Activated T-cell treated with anti-CD3 and anti-CD28 coated beads, Interleukin-2, amount 50 U/mL, for 4 hours (primary cell): ENCODE measurements at regions not wholly inside any gene's neighbourhood (a gene's known extent, or its start where the extent isn't known, plus 50 kb on each side); places are given as distances from the start of the nearest gene placed in this dataset.

Source experiments
- ATAC-seq, 2 donors: fragments of 200-7000 bp; cut with Tn5 transposase; one replicate each; pipeline ENCODE4 v1.10.0; 2021
- DNase-seq: peaks from one replicate; pipeline ENCODE4 v3.0.0-alpha.2; 2020
- H3K27me3 Mint-ChIP-seq: one replicate; pipeline ENCODE4 v1.8.0; 2021; ENCODE audit warnings: low read depth, mixed read lengths
- H3K36me3 Mint-ChIP-seq: one replicate; pipeline ENCODE4 v1.8.0; 2022; ENCODE audit warnings: mixed read lengths; ENCODE audit not compliant: insufficient read depth
- H3K4me1 Mint-ChIP-seq: one replicate; pipeline ENCODE4 v1.8.0; 2021; ENCODE audit warnings: low read depth, mixed read lengths
- H3K4me3 Mint-ChIP-seq: one replicate; pipeline ENCODE4 v1.8.0; 2021; ENCODE audit warnings: mild to moderate bottlenecking, moderate library complexity, mixed read lengths
- H3K9me3 Mint-ChIP-seq: one replicate; pipeline ENCODE4 v1.8.0; 2021; ENCODE audit warnings: mixed read lengths

- ATAC-seq (no peak), DNase-seq (no peak)
- Mint-ChIP-seq H3K9me3 (no peaks in the 10 kb centered on the region), H3K4me1 (no peaks in the 10 kb centered on the region), H3K4me3 (no peak overlapping the region), H3K36me3 (no peaks in the 10 kb centered on the region), H3K27me3 (no peaks in the 10 kb centered on the region)
Observed at GRCh38 chr21:16072221-16072620, 342.4 kb downstream of the USP25 start.

- no peak for ATAC-seq
- no peak overlapping the region for H3K4me3 Mint-ChIP-seq
- H3K27me3 Mint-ChIP-seq = no peaks in the 10 kb centered on the region
- H3K36me3 Mint-ChIP-seq = no peaks in the 10 kb centered on the region
- no peak for DNase-seq
- no peaks in the 10 kb centered on the region for H3K4me1 Mint-ChIP-seq
- no peaks in the 10 kb centered on the region for H3K9me3 Mint-ChIP-seq
Observed at GRCh38 chr21:16072737-16073136, 343.0 kb downstream of the USP25 start.

GRCh38 chr21:16073586-16073985, 343.8 kb downstream of the USP25 start:
- H3K4me3 Mint-ChIP-seq = no peak overlapping the region
- DNase-seq (no peak), ATAC-seq (no peak)
- H3K36me3 Mint-ChIP-seq = no peaks in the 10 kb centered on the region
- no peaks in the 10 kb centered on the region for H3K4me1 Mint-ChIP-seq
- no peaks in the 10 kb centered on the region for H3K27me3 Mint-ChIP-seq
- no peaks in the 10 kb centered on the region for H3K9me3 Mint-ChIP-seq

- Mint-ChIP-seq H3K27me3 (no peaks in the 10 kb centered on the region), H3K4me1 (no peaks in the 10 kb centered on the region), H3K4me3 (no peak overlapping the region), H3K9me3 (no peaks in the 10 kb centered on the region), H3K36me3 (no peaks in the 10 kb centered on the region)
- ATAC-seq (no peak), DNase-seq (no peak)
Observed at GRCh38 chr21:16074950-16075489, 345.2 kb downstream of the USP25 start.

GRCh38 chr21:16075649-16076282, 346.0 kb downstream of the USP25 start:
- H3K4me3 Mint-ChIP-seq = no peak overlapping the region
- no peaks in the 10 kb centered on the region for H3K9me3 Mint-ChIP-seq
- H3K27me3 Mint-ChIP-seq = no peaks in the 10 kb centered on the region
- no peaks in the 10 kb centered on the region for H3K4me1 Mint-ChIP-seq
- no peak for ATAC-seq
- H3K36me3 Mint-ChIP-seq = no peaks in the 10 kb centered on the region
- no peak for DNase-seq

DNA sequence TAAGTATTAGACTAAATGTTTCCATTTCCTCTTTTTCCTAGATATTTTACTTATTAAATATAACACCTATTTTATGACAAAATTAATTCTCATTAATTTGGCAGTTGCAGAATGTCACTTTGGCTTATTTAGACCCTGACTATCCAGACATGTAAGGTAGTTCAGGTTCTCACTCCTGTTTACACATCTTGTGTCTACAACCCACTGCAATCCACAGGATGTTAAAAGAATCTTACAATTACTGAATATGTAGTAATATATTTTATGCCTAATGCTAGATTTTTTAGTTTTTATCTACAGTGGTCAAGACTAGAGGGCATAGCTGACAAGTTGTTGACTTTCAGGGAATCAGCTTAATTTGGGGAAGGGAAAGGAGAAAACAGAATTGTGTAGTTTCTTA, 346.7 kb downstream of the USP25 start:
- DNase-seq (no peak), ATAC-seq (no peak)
- no peaks in the 10 kb centered on the region for H3K4me1 Mint-ChIP-seq
- H3K9me3 Mint-ChIP-seq = no peaks in the 10 kb centered on the region
- H3K27me3 Mint-ChIP-seq = no peaks in the 10 kb centered on the region
- H3K36me3 Mint-ChIP-seq = no peaks in the 10 kb centered on the region
- H3K4me3 Mint-ChIP-seq = no peak overlapping the region

DNA sequence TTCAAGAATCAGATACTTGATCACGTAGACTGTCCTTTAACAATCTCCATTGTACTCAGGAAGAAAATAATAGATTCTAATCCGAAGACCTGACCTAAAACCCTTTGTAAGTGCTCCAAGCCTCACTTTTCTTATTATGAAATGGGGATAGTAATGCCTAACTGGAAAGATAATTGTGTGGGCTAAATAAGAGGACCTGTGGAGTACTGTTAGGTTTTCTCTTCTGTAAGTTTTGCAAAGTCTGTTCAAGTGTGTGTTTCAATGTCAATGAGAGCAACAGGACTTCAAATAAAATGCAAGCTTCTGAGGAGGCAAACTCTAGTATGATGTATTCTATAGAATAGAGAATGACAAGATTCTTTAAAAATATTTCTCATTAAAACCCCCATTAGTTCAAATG, 348.6 kb downstream of the USP25 start:
- Mint-ChIP-seq H3K4me1 (no peaks in the 10 kb centered on the region), H3K4me3 (no peak overlapping the region), H3K27me3 (no peaks in the 10 kb centered on the region), H3K36me3 (no peaks in the 10 kb centered on the region), H3K9me3 (no peaks in the 10 kb centered on the region)
- no peak for ATAC-seq
- DNase-seq = no peak

DNA sequence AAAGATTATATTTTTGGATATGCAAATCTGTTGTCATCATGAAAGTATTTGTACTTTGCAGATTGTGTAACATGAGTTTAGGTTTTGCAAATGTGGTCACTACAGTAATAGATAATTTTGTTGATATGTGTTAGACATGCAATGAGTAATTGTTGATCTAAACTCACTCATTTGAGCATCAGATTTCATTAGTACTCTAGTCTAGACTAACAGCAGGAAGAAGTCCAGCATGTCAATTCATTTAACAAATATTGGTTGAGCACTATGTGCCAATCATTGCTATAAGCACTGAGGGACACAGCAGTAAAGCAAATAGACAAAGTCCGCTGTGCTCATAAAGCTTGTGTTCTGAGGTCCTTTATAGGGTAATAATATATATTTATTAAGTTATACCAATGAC, 350.0 kb downstream of the USP25 start:
- H3K4me1 Mint-ChIP-seq = no peaks in the 10 kb centered on the region

GRCh38 chr21:16081304-16081703, 351.5 kb downstream of the USP25 start:
- Mint-ChIP-seq H3K36me3 (no peaks in the 10 kb centered on the region), H3K4me3 (no peak overlapping the region), H3K9me3 (no peaks in the 10 kb centered on the region), H3K27me3 (no peaks in the 10 kb centered on the region), H3K4me1 (no peaks in the 10 kb centered on the region)
- DNase-seq (no peak), ATAC-seq (no peak)

More for the DNA sequence above, 350.0 kb downstream of the USP25 start:
- H3K36me3 Mint-ChIP-seq = no peaks in the 10 kb centered on the region
- no peaks in the 10 kb centered on the region for H3K27me3 Mint-ChIP-seq
- DNase-seq (no peak), ATAC-seq (no peak)
- no peaks in the 10 kb centered on the region for H3K9me3 Mint-ChIP-seq
- H3K4me3 Mint-ChIP-seq = no peak overlapping the region

GRCh38 chr21:16082038-16082816, 352.4 kb downstream of the USP25 start:
- no peak for ATAC-seq
- no peak for DNase-seq
- Mint-ChIP-seq H3K27me3 (no peaks in the 10 kb centered on the region), H3K4me3 (no peak overlapping the region), H3K4me1 (no peaks in the 10 kb centered on the region), H3K36me3 (no peaks in the 10 kb centered on the region), H3K9me3 (no peaks in the 10 kb centered on the region)

GRCh38 chr21:16084776-16085364, 355.1 kb downstream of the USP25 start:
- no peak for DNase-seq
- Mint-ChIP-seq H3K4me3 (no peak overlapping the region), H3K9me3 (no peaks in the 10 kb centered on the region), H3K4me1 (no peaks in the 10 kb centered on the region), H3K27me3 (no peaks in the 10 kb centered on the region), H3K36me3 (no peaks in the 10 kb centered on the region)
- no peak for ATAC-seq

DNA sequence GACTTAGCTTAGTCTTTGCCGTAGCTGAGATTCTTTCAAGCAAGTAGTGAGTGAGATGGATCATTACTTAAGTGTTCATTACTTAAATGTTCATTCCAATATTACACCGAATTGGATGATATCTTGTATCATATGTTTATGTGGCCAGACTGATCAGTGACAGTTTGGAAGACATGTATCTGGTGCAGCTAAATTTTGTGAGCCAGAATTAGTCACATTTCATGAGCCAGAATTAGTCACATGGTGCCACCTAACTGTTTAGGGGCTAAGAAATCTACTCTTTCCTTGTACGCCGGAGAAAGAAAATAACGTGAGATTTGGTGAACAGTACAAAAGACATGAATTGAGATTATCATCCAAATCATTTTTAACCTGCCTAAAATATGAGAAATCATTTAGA, 355.6 kb downstream of the USP25 start:
- no peak for DNase-seq
- no peaks in the 10 kb centered on the region for H3K4me1 Mint-ChIP-seq
- ATAC-seq = no peak

DNA sequence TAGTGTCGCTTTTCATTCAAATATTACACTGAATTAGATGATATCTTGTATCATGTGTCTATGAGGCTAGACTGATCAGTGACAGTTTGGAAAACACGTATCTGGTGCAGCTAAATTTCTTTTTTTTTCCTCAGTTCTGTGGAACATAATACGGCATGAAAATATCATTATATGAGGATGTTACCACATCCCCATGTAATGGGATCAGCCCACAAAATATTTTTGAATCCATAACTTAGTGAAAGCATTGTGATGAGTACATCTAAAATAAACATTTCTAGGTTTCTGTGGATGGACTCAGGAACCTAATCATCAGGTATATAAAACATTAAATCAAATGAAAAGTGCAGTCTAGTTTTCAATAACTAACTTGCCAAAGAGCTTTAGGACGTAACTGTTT, 356.3 kb downstream of the USP25 start:
- DNase-seq (no peak), ATAC-seq (no peak)
- no peaks in the 10 kb centered on the region for H3K9me3 Mint-ChIP-seq
- H3K4me3 Mint-ChIP-seq = no peak overlapping the region
- H3K27me3 Mint-ChIP-seq = no peaks in the 10 kb centered on the region
- H3K36me3 Mint-ChIP-seq = no peaks in the 10 kb centered on the region
- H3K4me1 Mint-ChIP-seq = no peaks in the 10 kb centered on the region

More for the DNA sequence above, 355.6 kb downstream of the USP25 start:
- Mint-ChIP-seq H3K4me3 (no peak overlapping the region), H3K9me3 (no peaks in the 10 kb centered on the region), H3K27me3 (no peaks in the 10 kb centered on the region), H3K36me3 (no peaks in the 10 kb centered on the region)

DNA sequence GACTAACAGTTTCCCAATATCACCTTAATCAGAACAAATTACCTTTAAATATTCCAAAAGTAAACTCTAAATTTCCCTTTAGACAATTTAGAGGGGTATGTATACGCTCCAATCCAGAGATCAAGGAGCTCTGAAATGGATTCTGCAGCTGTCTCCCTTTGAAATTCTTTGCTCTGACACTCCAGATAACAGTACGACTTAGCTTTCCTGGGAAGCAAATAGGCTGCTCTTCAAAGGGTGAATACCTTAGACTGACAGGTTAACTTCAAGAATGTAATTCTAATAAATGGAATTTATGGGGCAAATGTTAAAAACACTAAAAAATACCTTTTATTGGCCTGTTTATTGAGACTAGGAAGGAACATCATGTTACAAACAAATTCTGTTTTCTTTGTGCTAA, 357.2 kb downstream of the USP25 start:
- ATAC-seq (no peak), DNase-seq (no peak)
- H3K27me3 Mint-ChIP-seq = no peaks in the 10 kb centered on the region
- no peaks in the 10 kb centered on the region for H3K36me3 Mint-ChIP-seq
- no peaks in the 10 kb centered on the region for H3K9me3 Mint-ChIP-seq
- no peak overlapping the region for H3K4me3 Mint-ChIP-seq
- H3K4me1 Mint-ChIP-seq = no peaks in the 10 kb centered on the region

- Mint-ChIP-seq H3K4me3 (no peak overlapping the region), H3K36me3 (no peaks in the 10 kb centered on the region), H3K27me3 (no peaks in the 10 kb centered on the region), H3K9me3 (no peaks in the 10 kb centered on the region), H3K4me1 (no peaks in the 10 kb centered on the region)
- DNase-seq (no peak), ATAC-seq (no peak)
Observed at GRCh38 chr21:16087523-16087922, 357.7 kb downstream of the USP25 start.
